Esophagus muscularis mucosa (tissue), 4 donors: ENCODE measurements at regions not wholly inside any gene's neighbourhood (a gene's known extent, or its start where the extent isn't known, plus 50 kb on each side); places are given as distances from the start of the nearest gene placed in this dataset.

Experiments
- DNase-seq: peaks from one replicate; pipeline ENCODE4 v3.0.0-alpha.2; 2017; ENCODE audit errors: extremely low spot score
- H3K27ac ChIP-seq, 4 donors: fragments of 200-600 bp; sonication (generic); replicated peaks in 1 of 4; 1 replicate in 3 of 4; 2 replicates in 1 of 4; pipeline ENCODE4 v1.5.1; 2016 to 2019; ENCODE audit warnings: mild to moderate bottlenecking in 1 of 4
- H3K27me3 ChIP-seq, 4 donors: fragments of 200-600 bp; sonication (generic); one replicate each; pipeline versions ENCODE4 v1.5.1 to v1.6.0; 2016 to 2019
- H3K36me3 ChIP-seq, 4 donors: fragments of 200-600 bp; sonication (generic); one replicate each; pipeline ENCODE4 v1.5.1; 2016 to 2019
- H3K4me1 ChIP-seq, 4 donors: fragments of 200-600 bp; sonication (generic); one replicate each; pipeline ENCODE4 v1.5.1; 2016 to 2019
- H3K4me3 ChIP-seq, 4 donors: fragments of 200-600 bp; sonication (generic); 1 replicate in 2 of 4; 2 replicates in 2 of 4; pipeline ENCODE4 v1.5.1; 2016 to 2019; ENCODE audit warnings: mild to moderate bottlenecking in 4 of 4, moderate library complexity in 1 of 4
- H3K9me3 ChIP-seq, 4 donors: fragments of 200-600 bp; sonication (generic); 1 replicate in 3 of 4; 2 replicates in 1 of 4; pipeline ENCODE4 v1.5.1; 2016 to 2019
- EP300 ChIP-seq: sonication (generic); formaldehyde crosslinking; IDR thresholded peaks from one replicate; pipeline ENCODE4 v1.6.1; 2017; ENCODE audit warnings: antibody characterized with exemption
- POLR2A ChIP-seq: fragments of 450-650 bp; IDR thresholded peaks from one replicate; pipeline ENCODE4 v1.6.1; 2017; ENCODE audit warnings: antibody characterized with exemption, moderate library complexity, mild to moderate bottlenecking, low read depth
- POLR2AphosphoS5 ChIP-seq, 2 donors: sonication (generic); formaldehyde crosslinking; IDR thresholded peaks; one replicate each; pipeline ENCODE4 v1.6.1; 2017; ENCODE audit warnings: antibody characterized with exemption in 2 of 2
- WGBS: methylation state at CpG from one replicate; pipeline ENCODE4 v1.1.5; 2018; 5-methylcytosine and 5-hydroxymethylcytosine counted together
- intact Hi-C: fragments of 100-400 bp; cut with DNase I; formaldehyde crosslinking; loops from one replicate; pipeline ENCODE4 v1.15.1; 2023
- TF ChIP-seq, protein P1 (sequence below), 3 experiments: fragments of 200-600 bp in 2 of 3; fragments of 450-650 bp in 1 of 3; sonication (generic) in 2 of 3; IDR thresholded peaks; one replicate each; pipeline ENCODE4 v1.5.1; 2017 to 2019; ENCODE audit warnings: antibody characterized with exemption in 3 of 3, mild to moderate bottlenecking in 2 of 3, moderate library complexity in 1 of 3

GRCh38 chr14:82521191-82521590 is 987.5 kb upstream of the SEL1L start:
- Histone ChIP-seq H3K4me1 (no peaks in the 10 kb centered on the region), H3K36me3 (no peaks in the 10 kb centered on the region), H3K9me3 (peaks cover 0 to 5% (median 0%) of the 10 kb centered on the region in 4 donors), H3K27ac (no peak overlapping the region), H3K4me3 (no peak overlapping the region), H3K27me3 (no peaks in the 10 kb centered on the region)
- DNase-seq: no peak
- intact Hi-C loops: no loop called here
- TF ChIP-seq POLR2AphosphoS5 (IDR thresholded peaks at IDR 0.05) (no peak), POLR2A (no peak), EP300 (no peak)
- TF ChIP-seq, protein P1, sequence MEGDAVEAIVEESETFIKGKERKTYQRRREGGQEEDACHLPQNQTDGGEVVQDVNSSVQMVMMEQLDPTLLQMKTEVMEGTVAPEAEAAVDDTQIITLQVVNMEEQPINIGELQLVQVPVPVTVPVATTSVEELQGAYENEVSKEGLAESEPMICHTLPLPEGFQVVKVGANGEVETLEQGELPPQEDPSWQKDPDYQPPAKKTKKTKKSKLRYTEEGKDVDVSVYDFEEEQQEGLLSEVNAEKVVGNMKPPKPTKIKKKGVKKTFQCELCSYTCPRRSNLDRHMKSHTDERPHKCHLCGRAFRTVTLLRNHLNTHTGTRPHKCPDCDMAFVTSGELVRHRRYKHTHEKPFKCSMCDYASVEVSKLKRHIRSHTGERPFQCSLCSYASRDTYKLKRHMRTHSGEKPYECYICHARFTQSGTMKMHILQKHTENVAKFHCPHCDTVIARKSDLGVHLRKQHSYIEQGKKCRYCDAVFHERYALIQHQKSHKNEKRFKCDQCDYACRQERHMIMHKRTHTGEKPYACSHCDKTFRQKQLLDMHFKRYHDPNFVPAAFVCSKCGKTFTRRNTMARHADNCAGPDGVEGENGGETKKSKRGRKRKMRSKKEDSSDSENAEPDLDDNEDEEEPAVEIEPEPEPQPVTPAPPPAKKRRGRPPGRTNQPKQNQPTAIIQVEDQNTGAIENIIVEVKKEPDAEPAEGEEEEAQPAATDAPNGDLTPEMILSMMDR (IDR thresholded peaks at IDR 0.05): no peak

- Histone ChIP-seq H3K4me3 (no peak overlapping the region), H3K27me3 (no peaks in the 10 kb centered on the region), H3K27ac (no peak overlapping the region), H3K36me3 (no peaks in the 10 kb centered on the region), H3K4me1 (no peaks in the 10 kb centered on the region), H3K9me3 (no peaks in the 10 kb centered on the region)
- no peak for DNase-seq
- WGBS: 61% methylated on average over 1 of the region's 1 CpG
- intact Hi-C loops: no loop called here
- TF ChIP-seq POLR2A (no peak), EP300 (no peak), POLR2AphosphoS5 (IDR thresholded peaks at IDR 0.05) (no peak)
- TF ChIP-seq, protein P1 (IDR thresholded peaks at IDR 0.05): no peak
Observed at GRCh38 chr14:82528016-82528415, 994.4 kb upstream of the SEL1L start.

- TF ChIP-seq EP300: no peak
- no peak for TF ChIP-seq POLR2AphosphoS5 (IDR thresholded peaks at IDR 0.05)
- TF ChIP-seq POLR2A: no peak
- TF ChIP-seq, protein P1 (IDR thresholded peaks at IDR 0.05): no peak
- H3K4me3 ChIP-seq: no peak overlapping the region
- no peaks in the 10 kb centered on the region for H3K4me1 ChIP-seq
- intact Hi-C loops: no loop called here
- no peaks in the 10 kb centered on the region for H3K27me3 ChIP-seq
- WGBS: 79% methylated on average over 2 of the region's 2 CpGs
- no peaks in the 10 kb centered on the region for H3K36me3 ChIP-seq
- H3K27ac ChIP-seq: no peak overlapping the region
- H3K9me3 ChIP-seq: no peaks in the 10 kb centered on the region
- no peak for DNase-seq
Observed at GRCh38 chr14:82533351-82533750, 999.7 kb upstream of the SEL1L start.

GRCh38 chr14:82536566-82536965 is 1002.9 kb upstream of the SEL1L start:
- intact Hi-C loops: no loop called here
- 68% methylated on average over 2 of the region's 2 CpGs for WGBS

DNA sequence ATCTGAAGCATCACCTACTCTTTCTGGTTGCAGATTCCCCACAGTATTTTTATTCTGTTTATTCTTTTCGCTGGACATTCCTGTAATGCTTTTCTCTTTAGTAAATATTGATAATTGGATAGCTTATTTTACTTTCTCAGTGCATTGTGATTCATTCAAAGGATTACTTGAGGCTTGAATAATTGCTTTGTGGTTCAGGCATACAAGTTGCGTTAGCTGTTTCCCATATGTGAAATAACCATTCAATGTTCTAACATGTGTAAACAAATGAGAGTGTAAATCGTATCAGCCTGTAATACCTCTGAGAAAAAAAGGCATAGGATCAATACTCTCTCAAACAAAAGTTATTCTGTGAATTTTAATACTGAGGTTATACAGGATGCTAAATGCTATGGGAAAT is 1004.2 kb upstream of the SEL1L start:
- WGBS: 72% methylated on average over 3 of the region's 3 CpGs
- no peaks in the 10 kb centered on the region for H3K27me3 ChIP-seq
- TF ChIP-seq, protein P1 (IDR thresholded peaks at IDR 0.05): no peak
- TF ChIP-seq POLR2AphosphoS5 (IDR thresholded peaks at IDR 0.05) (no peak), POLR2A (no peak), EP300 (no peak)
- no peak overlapping the region for H3K27ac ChIP-seq
- DNase-seq: no peak
- no peaks in the 10 kb centered on the region for H3K9me3 ChIP-seq
- H3K36me3 ChIP-seq: no peaks in the 10 kb centered on the region
- no peak overlapping the region for H3K4me3 ChIP-seq
- no peaks in the 10 kb centered on the region for H3K4me1 ChIP-seq
- intact Hi-C loops: no loop called here

More at GRCh38 chr14:82536566-82536965, 1002.9 kb upstream of the SEL1L start:
- Histone ChIP-seq H3K27me3 (no peaks in the 10 kb centered on the region), H3K36me3 (no peaks in the 10 kb centered on the region), H3K9me3 (no peaks in the 10 kb centered on the region), H3K27ac (no peak overlapping the region), H3K4me3 (no peak overlapping the region), H3K4me1 (no peaks in the 10 kb centered on the region)
- DNase-seq: no peak
- no peak for TF ChIP-seq POLR2AphosphoS5 (IDR thresholded peaks at IDR 0.05)
- TF ChIP-seq EP300: no peak
- TF ChIP-seq POLR2A: no peak
- TF ChIP-seq, protein P1 (IDR thresholded peaks at IDR 0.05): no peak
